GM18517 (cell line): ENCODE measurements at regions not wholly inside any gene's neighbourhood (a gene's known extent, or its start where the extent isn't known, plus 50 kb on each side); places are given as distances from the start of the nearest gene placed in this dataset.

Experiments used
- ATAC-seq: cut with Tn5 transposase; IDR thresholded peaks from one replicate; pipeline ENCODE4 v1.9.1; 2021; ENCODE audit warnings: mild to moderate bottlenecking, moderate library complexity; ENCODE audit not compliant: unreplicated experiment

- ATAC-seq = no peak
Measured at GRCh38 chr2:226338825-226339224, 460.8 kb downstream of the IRS1 start.

DNA sequence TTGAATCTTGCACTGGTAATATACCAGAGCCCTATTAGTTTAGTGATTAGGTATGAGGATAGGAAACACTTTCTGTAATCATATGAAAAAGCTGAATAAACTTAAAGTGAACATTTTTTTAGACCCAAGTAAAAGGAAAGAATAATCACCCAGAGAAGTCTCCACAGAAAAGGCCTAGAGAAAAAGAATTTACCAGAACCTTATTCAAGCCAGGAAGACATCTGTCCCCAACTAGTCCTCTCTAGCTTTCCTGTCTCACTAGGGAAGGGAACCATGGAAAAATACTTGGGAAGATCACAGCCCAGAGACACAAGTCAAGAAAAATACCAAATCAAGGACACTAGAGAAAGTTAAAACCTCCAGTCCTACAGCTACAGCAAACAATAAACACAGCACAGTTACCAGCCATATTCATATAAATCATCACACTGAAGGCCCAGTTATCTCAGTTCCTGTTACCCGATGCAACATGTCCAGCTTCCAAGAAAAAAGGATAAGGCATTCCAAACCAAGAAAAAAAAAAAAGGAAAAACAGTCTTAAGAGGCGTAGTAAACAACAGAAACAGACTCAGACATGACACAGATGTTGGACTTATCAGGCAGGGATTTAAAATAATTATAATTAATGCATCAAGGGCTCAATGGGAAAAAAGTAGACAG, 461.5 kb downstream of the IRS1 start:
- no peak for ATAC-seq

DNA sequence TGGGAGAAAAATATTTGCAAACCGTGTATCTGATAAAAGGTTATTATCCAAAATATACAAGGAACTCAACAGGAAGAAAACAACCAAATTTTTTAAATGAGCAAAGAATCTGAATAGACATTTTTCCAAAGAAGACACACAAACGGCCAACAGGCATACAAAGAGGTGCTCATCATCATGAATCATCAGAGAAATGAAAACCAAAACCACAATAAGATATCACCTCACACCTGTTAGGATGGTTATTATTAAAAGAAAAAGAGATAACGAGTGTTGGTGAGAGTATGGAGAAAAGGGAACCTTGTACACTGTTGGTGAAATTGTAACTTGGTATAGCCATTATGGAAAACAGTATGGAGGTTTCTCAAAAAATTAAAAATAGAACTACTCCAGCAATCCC, 463.3 kb downstream of the IRS1 start:
- no peak for ATAC-seq

GRCh38 chr2:226334981-226335720, 464.5 kb downstream of the IRS1 start:
- no peak for ATAC-seq

DNA sequence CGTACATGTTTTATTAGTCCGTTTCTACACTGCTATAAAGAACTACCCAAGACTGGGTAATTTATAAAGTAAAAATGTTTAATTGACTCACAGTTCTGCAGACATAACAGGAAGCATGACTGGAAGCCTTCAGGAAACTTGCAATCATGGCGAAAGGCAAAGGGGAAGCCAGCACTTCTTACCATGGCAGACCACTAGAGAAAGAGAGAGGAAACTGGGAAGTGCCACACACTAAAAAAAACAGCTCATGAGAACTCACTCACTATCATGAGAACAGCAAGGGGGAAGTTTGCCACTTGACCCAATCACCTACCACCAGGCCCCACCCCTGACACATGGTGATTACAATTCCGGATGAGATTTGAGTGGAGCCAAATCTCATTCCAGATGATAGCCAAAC, 466.2 kb downstream of the IRS1 start:
- ATAC-seq = no peak

- ATAC-seq = no peak
Measured at GRCh38 chr2:226330206-226330605, 469.4 kb downstream of the IRS1 start.

DNA sequence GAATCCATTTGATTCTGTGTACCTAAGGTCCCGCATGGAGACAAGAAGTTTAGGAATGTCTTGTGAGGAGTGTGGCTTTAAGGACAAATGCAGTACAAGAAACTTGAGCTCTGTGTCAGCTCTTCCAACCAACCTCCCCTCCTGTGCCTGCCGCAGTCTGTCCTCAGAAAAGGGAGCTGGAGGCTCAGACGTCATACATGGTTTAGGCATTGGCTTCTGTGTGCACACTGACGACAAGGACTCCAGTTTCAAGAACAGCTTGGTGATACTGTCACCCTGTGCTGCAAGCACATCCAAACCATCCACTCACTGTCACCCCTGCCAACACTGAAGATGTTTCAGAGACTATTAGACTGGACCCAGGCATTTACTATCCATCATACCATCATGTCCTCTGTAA, 470.4 kb downstream of the IRS1 start:
- no peak for ATAC-seq

DNA sequence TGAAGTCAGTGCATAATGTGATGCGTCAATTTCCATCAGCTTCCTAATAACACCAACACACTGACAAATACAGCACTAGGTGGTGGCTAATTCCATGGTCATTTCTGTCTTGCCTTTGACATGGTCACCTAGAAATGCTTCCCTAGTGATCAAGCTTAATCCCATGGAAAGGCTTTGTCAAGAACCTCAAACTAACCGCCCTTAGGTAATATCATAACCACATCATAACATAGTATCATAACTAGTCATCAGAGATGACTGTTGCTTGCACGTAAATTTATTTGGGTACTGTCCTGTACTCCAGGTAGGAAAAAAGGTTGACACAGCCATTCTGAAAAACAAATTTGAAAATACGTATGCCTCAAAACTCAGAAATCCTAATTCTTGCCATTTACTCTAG, 471.8 kb downstream of the IRS1 start:
- no peak for ATAC-seq

DNA sequence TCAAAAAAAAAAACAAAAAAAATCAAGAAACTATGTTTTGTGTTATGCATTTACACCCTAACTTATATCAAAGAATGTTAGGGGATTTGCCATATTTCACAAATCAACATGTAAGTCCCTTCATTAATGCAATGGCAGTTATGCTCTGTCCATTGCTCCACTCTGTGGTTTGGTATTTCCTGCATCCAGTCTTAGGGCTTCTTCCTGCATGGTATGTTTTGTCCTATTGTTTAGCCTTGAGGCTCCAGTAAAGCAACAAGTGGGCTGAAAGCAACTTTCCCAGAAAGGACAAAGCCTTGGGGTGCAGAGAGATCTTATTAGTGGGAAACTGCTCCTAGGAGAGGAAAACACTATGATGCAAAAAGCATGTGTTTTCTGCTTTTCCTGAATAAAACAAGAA, 474.1 kb downstream of the IRS1 start:
- ATAC-seq = no peak

- no peak for ATAC-seq
Measured at GRCh38 chr2:226320076-226320948, 479.3 kb downstream of the IRS1 start.

DNA sequence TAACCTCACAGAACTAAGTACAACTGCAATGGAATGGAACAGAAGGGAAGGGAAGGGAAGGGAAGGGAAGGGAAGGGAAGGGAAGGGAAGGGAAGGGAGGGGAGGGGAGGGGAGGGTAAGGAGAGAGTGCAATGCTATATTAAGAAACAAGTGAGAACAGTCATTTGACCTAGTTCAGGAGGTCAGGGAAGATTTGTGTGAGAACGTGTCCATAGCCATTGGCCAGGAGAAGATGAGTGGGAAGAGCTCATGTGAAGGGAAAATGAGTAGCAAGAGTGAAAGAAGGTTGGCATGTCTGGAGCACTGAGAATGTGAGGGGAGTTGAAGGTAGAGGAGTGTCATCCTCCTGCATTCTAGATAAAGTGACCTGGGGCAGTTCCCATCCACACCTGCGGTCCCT, 481.6 kb downstream of the IRS1 start:
- no peak for ATAC-seq

GRCh38 chr2:226313060-226313459, 486.6 kb downstream of the IRS1 start:
- no peak for ATAC-seq

DNA sequence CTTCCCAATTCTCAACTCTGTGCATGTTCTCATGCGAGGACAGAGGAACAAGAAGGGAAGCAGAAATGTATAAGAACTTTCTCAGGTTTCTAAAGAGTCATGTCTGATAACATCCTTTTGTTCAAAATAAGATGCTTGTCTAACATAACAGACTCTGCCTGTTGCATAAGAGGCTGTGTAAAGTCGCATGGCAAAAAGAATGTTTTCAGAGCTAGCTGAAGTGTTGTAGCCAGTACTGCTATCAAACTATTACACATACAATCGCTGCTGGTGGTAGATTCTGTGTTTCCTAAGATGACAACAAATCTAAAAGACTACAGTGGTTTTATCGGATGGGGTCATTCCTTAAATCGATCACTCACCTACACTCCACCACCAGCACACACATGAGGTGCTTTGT, 487.5 kb downstream of the IRS1 start:
- ATAC-seq = no peak

DNA sequence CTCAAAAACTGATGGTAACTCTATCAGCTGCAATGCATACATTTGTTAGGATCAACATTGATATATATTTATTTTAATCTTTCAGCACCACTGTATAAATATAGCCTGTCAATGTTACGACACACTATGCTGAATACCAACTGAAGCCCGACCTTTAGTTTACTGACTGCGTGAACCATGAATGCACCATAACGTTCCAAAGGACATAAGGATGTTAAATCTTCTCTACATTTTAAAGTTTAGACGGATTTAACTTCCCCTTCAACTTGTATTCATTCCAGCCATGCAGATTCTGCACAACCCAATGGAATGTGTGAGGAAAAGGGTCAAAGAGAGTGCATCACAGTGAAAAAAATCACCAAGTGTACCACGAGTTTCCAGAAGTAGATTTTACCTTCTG, 489.5 kb downstream of the IRS1 start:
- no peak for ATAC-seq

- no peak for ATAC-seq
Measured at GRCh38 chr2:226308986-226309385, 490.6 kb downstream of the IRS1 start.

DNA sequence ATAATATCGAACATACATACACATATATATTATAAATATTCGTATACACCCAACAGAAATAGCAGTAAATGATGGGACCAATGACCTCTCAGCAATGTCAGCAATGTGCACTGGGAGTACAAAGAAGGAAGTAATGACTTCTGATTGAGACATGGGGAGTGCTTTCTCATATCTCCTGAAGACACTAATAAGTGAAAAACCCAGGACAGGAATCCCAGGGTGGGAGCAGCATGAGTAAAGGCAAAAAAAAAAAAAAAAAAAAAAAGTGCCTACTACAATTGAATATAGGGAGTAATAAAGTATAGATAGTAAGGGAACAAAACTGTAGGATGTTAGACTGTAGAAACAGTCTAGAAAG, 491.3 kb downstream of the IRS1 start:
- ATAC-seq = no peak

GRCh38 chr2:226307487-226308322, 491.9 kb downstream of the IRS1 start:
- ATAC-seq = no peak

DNA sequence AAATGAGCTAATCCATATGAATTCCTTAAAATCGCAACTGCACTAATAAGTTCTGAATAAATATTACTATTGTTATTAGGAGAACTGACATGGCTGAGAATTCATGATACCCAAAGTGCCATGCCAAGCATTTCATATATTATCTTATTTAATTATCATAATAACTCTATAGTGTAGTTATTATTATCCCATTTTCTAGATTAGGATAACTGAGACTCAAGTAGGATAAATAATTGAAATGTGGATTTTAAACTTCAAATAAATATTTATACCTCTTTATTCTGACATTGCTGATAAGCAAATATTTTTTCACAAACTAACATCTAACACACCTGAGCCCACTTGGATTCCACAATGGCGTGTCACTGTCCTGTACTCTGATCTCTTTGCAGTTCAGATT, 492.7 kb downstream of the IRS1 start:
- no peak for ATAC-seq

GRCh38 chr2:226304308-226304707, 495.3 kb downstream of the IRS1 start:
- ATAC-seq = no peak

- ATAC-seq = no peak
Measured at GRCh38 chr2:226303707-226304106, 495.9 kb downstream of the IRS1 start.
